HG03442 (cell line): ENCODE measurements at regions not wholly inside any gene's neighbourhood (a gene's known extent, or its start where the extent isn't known, plus 50 kb on each side); places are given as distances from the start of the nearest gene placed in this dataset.

ENCODE experiments used
- ATAC-seq: cut with Tn5 transposase; IDR thresholded peaks from one replicate; pipeline ENCODE4 v1.9.1; 2021; ENCODE audit warnings: mild to moderate bottlenecking, moderate library complexity; ENCODE audit not compliant: unreplicated experiment

GRCh38 chr13:106243011-106243565 is 292.4 kb downstream of the EFNB2 start:
- no peak for ATAC-seq

- no peak for ATAC-seq
Observed at GRCh38 chr13:106241974-106242953, 293.2 kb downstream of the EFNB2 start.

- no peak for ATAC-seq
Observed at GRCh38 chr13:106238690-106239089, 296.8 kb downstream of the EFNB2 start.

- no peak for ATAC-seq
Observed at GRCh38 chr13:106234636-106235035, 300.8 kb downstream of the EFNB2 start.

- ATAC-seq: no peak
Observed at GRCh38 chr13:106233134-106233735, 302.2 kb downstream of the EFNB2 start.

- ATAC-seq: no peak
Observed at GRCh38 chr13:106232681-106233080, 302.8 kb downstream of the EFNB2 start.

- ATAC-seq: no peak
Observed at GRCh38 chr13:106230450-106230849, 305.0 kb downstream of the EFNB2 start.

- ATAC-seq: no peak
Observed at GRCh38 chr13:106225126-106225525, 310.3 kb downstream of the EFNB2 start.

- no peak for ATAC-seq
Observed at GRCh38 chr13:106220211-106220610, 315.3 kb downstream of the EFNB2 start.

GRCh38 chr13:106213028-106213757 is 322.3 kb downstream of the EFNB2 start:
- ATAC-seq: no peak

GRCh38 chr13:106212386-106213010 is 323.0 kb downstream of the EFNB2 start:
- ATAC-seq: no peak

GRCh38 chr13:106210324-106210723 is 325.1 kb downstream of the EFNB2 start:
- ATAC-seq: no peak

- ATAC-seq: no peak
Observed at GRCh38 chr13:106205871-106206270, 329.6 kb downstream of the EFNB2 start.

- no peak for ATAC-seq
Observed at GRCh38 chr13:106197496-106197895, 338.0 kb downstream of the EFNB2 start.

GRCh38 chr13:106187501-106188095 is 347.9 kb downstream of the EFNB2 start:
- no peak for ATAC-seq

GRCh38 chr13:106187101-106187500 is 348.4 kb downstream of the EFNB2 start:
- no peak for ATAC-seq

GRCh38 chr13:106186366-106187030 is 349.0 kb downstream of the EFNB2 start:
- ATAC-seq: no peak

- no peak for ATAC-seq
Observed at GRCh38 chr13:106184790-106185189, 350.7 kb downstream of the EFNB2 start.

- no peak for ATAC-seq
Observed at GRCh38 chr13:106183410-106184065, 351.9 kb downstream of the EFNB2 start.
